Nephron progenitor cell (in vitro differentiated cells): ENCODE measurements at regions not wholly inside any gene's neighbourhood (a gene's known extent, or its start where the extent isn't known, plus 50 kb on each side); places are given as distances from the start of the nearest gene placed in this dataset.

Experiments
- DNase-seq: peaks from one replicate; pipeline ENCODE4 v3.0.0; 2021
- H3K27ac Mint-ChIP-seq: 2 replicates; pipeline ENCODE4 v1.8.0; 2021; ENCODE audit warnings: mild to moderate bottlenecking, moderate library complexity, mixed read lengths
- H3K27me3 Mint-ChIP-seq: 2 replicates; pipeline ENCODE4 v1.8.0; 2021; ENCODE audit warnings: mild to moderate bottlenecking, low read depth, mixed read lengths; ENCODE audit not compliant: poor library complexity
- H3K36me3 Mint-ChIP-seq: 2 replicates; pipeline ENCODE4 v1.8.0; 2021; ENCODE audit warnings: low read depth, mixed read lengths
- H3K4me1 Mint-ChIP-seq: 2 replicates; pipeline ENCODE4 v1.8.0; 2021; ENCODE audit warnings: mixed read lengths
- H3K4me3 Mint-ChIP-seq: 2 replicates; pipeline ENCODE4 v1.8.0; 2021; ENCODE audit warnings: mild to moderate bottlenecking, moderate library complexity, mixed read lengths
- H3K9me3 Mint-ChIP-seq: 2 replicates; pipeline ENCODE4 v1.8.0; 2021; ENCODE audit warnings: mild to moderate bottlenecking, moderate library complexity, mixed read lengths
- CTCF ChIP-seq: fragments of 200-600 bp; sonication (generic); IDR thresholded peaks from 2 replicates; pipeline ENCODE4 v1.5.0; 2021; ENCODE audit warnings: antibody characterized with exemption

DNA sequence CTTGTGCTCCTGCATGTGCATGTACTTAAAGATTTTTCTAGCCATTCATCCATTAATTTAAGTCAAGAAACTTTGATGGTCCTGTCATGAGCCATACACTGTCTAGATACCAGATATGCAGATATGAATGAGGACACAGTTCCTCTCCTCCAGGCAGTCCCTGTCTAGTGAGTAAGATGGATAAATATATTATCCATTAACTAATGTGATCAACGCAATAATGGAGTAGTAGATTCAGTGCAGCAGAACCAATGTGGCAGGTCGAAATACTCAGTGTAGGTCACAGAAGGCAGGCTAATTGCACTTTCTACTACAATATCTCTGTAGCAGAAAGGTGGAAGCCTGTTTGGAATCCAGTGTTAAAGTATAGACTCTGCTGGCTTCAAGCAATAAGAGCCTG lies 112.5 kb downstream of the PCDH7 start:
- DNase-seq = no peak
- H3K27me3 Mint-ChIP-seq = no peaks in the 10 kb centered on the region
- H3K4me1 Mint-ChIP-seq = peaks cover 24% of the 10 kb centered on the region
- H3K36me3 Mint-ChIP-seq = no peaks in the 10 kb centered on the region
- no peak overlapping the region for H3K27ac Mint-ChIP-seq
- H3K4me3 Mint-ChIP-seq = no peak overlapping the region
- TF ChIP-seq CTCF = no peak
- H3K9me3 Mint-ChIP-seq = no peaks in the 10 kb centered on the region

- peaks cover 24% of the 10 kb centered on the region for H3K4me1 Mint-ChIP-seq
- DNase-seq = no peak
Measured at GRCh38 chr4:30833206-30833605, 113.0 kb downstream of the PCDH7 start.

GRCh38 chr4:30835044-30835443 lies 114.9 kb downstream of the PCDH7 start:
- TF ChIP-seq CTCF = no peak
- Mint-ChIP-seq H3K27me3 (no peaks in the 10 kb centered on the region), H3K27ac (no peak overlapping the region), H3K4me3 (no peak overlapping the region), H3K4me1 (peaks cover 34% of the 10 kb centered on the region), H3K36me3 (no peaks in the 10 kb centered on the region), H3K9me3 (no peaks in the 10 kb centered on the region)
- DNase-seq = no peak

More at GRCh38 chr4:30833206-30833605, 113.0 kb downstream of the PCDH7 start:
- Mint-ChIP-seq H3K27ac (no peak overlapping the region), H3K4me3 (no peak overlapping the region), H3K27me3 (no peaks in the 10 kb centered on the region), H3K36me3 (no peaks in the 10 kb centered on the region), H3K9me3 (no peaks in the 10 kb centered on the region)
- TF ChIP-seq CTCF = no peak

- no peak overlapping the region for H3K4me3 Mint-ChIP-seq
- no peak for TF ChIP-seq CTCF
- no peaks in the 10 kb centered on the region for H3K27me3 Mint-ChIP-seq
- DNase-seq = no peak
- H3K4me1 Mint-ChIP-seq = peaks cover 38% of the 10 kb centered on the region
- H3K27ac Mint-ChIP-seq = no peak overlapping the region
- no peaks in the 10 kb centered on the region for H3K9me3 Mint-ChIP-seq
- no peaks in the 10 kb centered on the region for H3K36me3 Mint-ChIP-seq
Measured at GRCh38 chr4:30836231-30836630, 116.1 kb downstream of the PCDH7 start.

GRCh38 chr4:30837131-30837539 lies 117.0 kb downstream of the PCDH7 start:
- no peak for TF ChIP-seq CTCF
- Mint-ChIP-seq H3K4me3 (no peak overlapping the region), H3K27ac (peak overlapping the region; percentile 73), H3K4me1 (peaks cover 38% of the 10 kb centered on the region), H3K27me3 (no peaks in the 10 kb centered on the region), H3K36me3 (no peaks in the 10 kb centered on the region), H3K9me3 (no peaks in the 10 kb centered on the region)
- peak; percentile 29 for DNase-seq

GRCh38 chr4:30837861-30838260 lies 117.7 kb downstream of the PCDH7 start:
- Mint-ChIP-seq H3K27ac (no peak overlapping the region), H3K4me1 (peaks cover 46% of the 10 kb centered on the region), H3K27me3 (no peaks in the 10 kb centered on the region), H3K36me3 (no peaks in the 10 kb centered on the region), H3K9me3 (no peaks in the 10 kb centered on the region), H3K4me3 (no peak overlapping the region)
- TF ChIP-seq CTCF = no peak
- DNase-seq = no peak
